HuH-7.5 (cell line): ENCODE measurements at regions not wholly inside any gene's neighbourhood (a gene's known extent, or its start where the extent isn't known, plus 50 kb on each side); places are given as distances from the start of the nearest gene placed in this dataset.
"Not testable (repeated sequence)": the region's sequence is repeated elsewhere in the genome, so short reads cannot be mapped to it uniquely, and the experiment has no call there.

Source experiments
- DNase-seq: peaks from one replicate; pipeline ENCODE4 v3.0.0; 2011; ENCODE audit warnings: low spot score

- no peak for DNase-seq
Observed at GRCh38 chr5:68991279-68992084, 102.3 kb upstream of the SLC30A5 start.

DNA sequence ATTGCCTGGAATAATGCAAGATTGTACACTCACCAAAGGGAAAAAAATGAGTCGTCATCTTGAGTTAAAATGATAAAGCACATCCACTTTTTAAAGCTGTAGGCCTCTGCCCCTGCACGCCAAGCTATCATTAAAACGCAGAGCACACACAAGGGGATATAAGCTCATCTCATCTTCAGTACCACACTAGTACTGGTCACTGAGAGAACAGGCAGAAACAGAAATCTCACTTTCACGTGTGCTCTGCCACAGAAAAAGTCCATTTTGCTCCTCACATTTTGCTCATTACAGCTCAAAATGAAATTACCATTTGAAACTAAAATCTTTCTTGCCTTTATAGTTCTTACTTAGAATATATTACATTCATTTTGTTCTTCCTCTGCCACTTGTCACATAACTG lies 99.2 kb upstream of the SLC30A5 start:
- no peak for DNase-seq

DNA sequence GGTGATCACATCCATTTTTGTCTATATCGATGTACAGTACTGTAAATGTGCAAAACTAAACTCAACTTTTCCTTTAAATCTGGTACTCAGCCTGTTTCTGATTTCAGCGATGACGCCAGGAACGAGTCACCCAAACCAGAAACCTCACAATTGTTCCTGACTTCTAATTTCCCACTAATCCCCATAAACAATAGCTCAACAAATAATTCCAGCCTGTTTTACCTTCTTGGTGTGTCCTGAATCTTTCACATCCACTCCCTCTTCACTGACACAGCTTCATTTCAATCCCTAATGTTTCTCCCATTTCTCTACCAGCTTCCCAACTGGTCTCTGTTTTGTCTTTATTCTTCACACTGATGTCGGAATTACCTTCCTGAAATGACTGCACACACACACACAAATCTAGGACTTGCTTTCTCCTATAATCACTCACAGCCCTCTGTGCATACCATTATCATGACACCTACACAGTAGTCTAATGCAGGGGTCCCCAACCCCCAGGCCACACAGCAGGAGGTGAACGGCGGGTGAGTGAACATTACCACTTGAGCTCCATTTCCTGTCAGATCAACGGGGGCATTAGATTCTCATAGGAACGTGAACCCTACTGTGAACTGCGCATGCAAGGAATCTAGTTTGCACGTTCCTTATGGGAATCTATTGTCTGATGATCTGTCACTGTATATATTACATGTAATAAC lies 97.8 kb upstream of the SLC30A5 start:
- no peak for DNase-seq

DNA sequence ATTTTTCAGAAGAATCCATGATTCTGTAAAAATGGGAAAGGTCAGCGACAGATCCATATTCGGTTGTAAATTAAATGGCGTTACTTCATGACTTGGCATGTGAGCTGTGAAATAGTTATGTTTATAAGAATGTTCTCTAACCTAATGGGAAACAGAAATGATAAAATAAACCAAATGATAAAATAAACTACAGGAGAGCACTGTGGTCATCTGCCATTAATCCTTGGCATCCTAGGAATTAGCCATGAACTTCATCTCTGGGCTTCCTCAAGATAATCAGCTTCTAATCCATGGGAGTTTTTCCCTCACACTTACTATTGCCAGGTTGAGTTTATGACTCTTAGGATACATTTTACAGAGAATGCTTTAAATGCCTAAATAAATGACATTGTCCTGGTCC lies 94.6 kb upstream of the SLC30A5 start:
- DNase-seq, result no peak

- no peak for DNase-seq
Observed at GRCh38 chr5:69000216-69000919, 93.4 kb upstream of the SLC30A5 start.

DNA sequence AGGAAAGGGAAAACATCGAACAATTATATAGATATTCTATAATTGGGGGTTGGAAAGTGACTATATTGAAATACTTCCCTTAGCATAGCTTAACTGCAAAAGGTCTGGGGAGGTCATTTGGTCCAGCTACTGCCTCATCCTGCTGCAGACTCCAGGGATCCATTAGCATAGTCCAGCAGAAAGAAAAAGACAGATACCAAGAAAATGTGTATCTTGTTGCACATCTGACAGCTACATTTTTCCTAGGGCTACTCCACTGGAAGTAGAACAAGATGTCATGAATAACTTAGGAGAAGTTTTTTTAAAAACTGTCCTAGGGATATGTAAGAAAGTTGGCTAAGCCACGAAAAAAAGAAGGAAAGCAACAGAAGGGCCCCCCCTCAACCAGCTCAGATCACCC lies 92.9 kb upstream of the SLC30A5 start:
- DNase-seq, result no peak

GRCh38 chr5:69001627-69002026 lies 92.2 kb upstream of the SLC30A5 start:
- DNase-seq, result no peak

DNA sequence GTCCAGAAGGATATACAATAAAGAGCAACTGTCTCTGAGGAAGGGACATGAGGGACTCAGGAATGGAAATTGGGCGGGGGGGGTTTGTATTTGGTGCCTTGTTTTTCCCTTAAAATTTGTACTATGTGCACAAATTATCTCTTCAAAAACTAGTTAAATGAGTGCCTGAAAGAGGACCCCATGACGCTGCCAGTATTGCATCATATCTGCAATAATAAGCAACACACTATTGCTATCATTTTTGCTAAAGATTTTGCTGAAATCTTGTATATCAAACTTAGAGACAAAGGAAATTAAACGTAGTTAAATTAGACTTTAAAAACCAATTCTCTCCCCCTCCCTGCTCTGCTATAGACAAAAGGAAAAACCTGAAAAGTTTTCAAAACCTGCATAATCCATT lies 89.7 kb upstream of the SLC30A5 start:
- DNase-seq, result no peak

- no peak for DNase-seq
Observed at GRCh38 chr5:69004676-69005075, 89.1 kb upstream of the SLC30A5 start.

GRCh38 chr5:69006030-69006429 lies 87.8 kb upstream of the SLC30A5 start:
- no peak for DNase-seq

DNA sequence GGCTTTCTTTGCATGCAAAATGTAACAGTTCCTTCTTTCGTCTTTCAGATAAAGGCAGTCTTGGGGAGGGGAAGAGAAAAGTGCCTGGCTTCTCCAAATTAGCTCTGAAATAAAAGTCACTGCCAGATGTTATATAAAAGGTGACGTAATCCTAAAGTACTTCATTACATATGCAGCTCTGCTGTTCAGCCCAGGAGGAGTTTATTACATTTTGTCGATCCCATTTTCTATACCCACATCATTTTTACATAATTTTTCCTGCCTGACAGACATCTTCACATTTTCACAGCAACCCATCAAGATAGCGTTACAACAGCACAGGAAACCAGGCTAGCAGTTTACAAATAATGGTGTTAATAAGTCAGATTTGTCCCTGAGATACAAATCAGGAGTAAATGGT lies 86.7 kb upstream of the SLC30A5 start:
- DNase-seq, result no peak

- DNase-seq, result peak; percentile 16
Observed at GRCh38 chr5:69007726-69008368, 86.0 kb upstream of the SLC30A5 start.

- DNase-seq, result no peak
Observed at GRCh38 chr5:69010476-69010875, 83.3 kb upstream of the SLC30A5 start.

DNA sequence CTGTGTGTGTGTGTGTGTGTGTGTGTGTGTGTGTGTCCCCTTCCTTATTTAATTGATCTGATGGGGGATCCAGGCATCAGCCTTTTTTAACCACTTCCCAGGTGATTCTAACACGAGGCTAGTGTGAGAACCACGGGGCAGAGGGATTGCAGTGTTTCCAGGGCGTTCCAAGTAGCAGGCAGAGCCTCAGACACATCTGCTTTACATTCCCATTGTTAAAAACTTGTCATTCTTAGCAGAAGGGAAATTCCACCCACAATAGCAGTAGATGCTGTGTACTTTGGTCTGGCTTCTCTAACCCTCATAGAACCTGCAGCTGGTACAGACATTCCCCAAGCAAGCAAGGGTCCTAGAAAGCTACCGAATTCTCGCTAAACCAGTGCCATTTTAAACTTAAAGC lies 81.9 kb upstream of the SLC30A5 start:
- no peak for DNase-seq

DNA sequence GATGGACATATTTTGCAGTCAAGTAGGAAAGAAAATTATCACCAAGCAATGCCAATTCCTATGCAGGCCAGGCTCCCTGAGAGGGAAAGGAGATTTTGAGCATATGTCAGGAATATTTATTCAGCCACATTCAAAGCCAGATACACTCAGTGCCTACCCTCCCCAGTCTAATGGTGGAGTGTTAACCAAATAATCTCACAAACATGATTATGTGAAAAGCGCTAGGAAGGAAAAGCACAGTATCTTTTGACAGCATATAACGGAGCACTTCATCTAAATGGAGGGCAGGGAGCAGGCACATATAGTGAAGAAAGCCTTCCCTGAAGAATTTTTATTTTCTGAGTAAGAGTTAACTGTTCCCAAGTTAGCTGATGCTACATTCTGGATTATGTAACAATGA lies 80.3 kb upstream of the SLC30A5 start:
- no peak for DNase-seq

GRCh38 chr5:69014007-69014406 lies 79.8 kb upstream of the SLC30A5 start:
- not testable (repeated sequence) for DNase-seq

- DNase-seq, result no peak
Observed at GRCh38 chr5:69019668-69020375, 74.0 kb upstream of the SLC30A5 start.

DNA sequence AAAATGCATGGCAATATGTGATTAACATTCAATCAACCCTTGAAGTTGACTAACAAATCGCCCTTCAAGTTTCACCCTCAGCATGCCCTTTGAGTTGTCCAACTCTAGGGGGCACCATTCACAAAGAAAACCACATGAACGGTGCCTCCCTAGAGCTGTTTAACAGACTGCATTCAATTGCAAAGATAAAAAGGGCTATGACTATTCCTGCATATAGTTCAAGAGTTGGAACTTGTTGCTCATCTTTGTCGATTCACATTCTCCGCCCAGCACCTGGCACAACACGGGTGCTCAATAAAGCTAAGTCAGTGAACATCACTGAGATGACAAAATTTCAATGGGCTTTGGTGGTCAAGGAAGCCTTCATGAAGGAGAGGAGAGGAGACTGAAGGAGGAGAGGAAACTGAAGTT lies 69.6 kb upstream of the SLC30A5 start:
- DNase-seq, result peak; percentile 31

- DNase-seq, result no peak
Observed at GRCh38 chr5:69029292-69029691, 64.5 kb upstream of the SLC30A5 start.

- DNase-seq, result no peak
Observed at GRCh38 chr5:69030358-69031062, 63.3 kb upstream of the SLC30A5 start.

DNA sequence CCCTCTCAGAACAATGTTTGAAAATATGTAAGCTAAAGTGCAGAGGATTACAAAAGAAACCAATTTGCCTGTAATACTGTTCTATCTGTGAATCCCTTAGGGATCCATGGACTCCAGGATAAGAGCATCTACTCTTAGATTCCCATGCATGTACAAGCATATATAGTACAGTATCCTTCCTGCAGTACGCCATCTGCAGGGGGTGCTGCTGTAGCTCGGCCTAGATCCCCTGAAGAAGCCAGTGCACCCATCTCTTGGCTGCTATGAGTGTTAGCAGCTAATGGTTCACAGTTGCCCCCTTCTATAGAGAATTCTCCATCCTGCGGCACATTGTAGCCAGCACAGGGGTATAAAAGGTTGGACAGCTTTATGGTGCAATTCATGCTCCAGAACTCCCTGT lies 61.8 kb upstream of the SLC30A5 start:
- no peak for DNase-seq
